Panc1 (cell line): ENCODE measurements at regions not wholly inside any gene's neighbourhood (a gene's known extent, or its start where the extent isn't known, plus 50 kb on each side); places are given as distances from the start of the nearest gene placed in this dataset.

Experiments used
- POLR2AphosphoS5 ChIP-seq: IDR thresholded peaks from 2 replicates; pipeline ENCODE4 v1.6.1; 2012; ENCODE audit warnings: mild to moderate bottlenecking, low read depth, low read length, moderate library complexity
- SIN3A ChIP-seq: IDR thresholded peaks from 2 replicates; pipeline ENCODE4 v1.6.1; 2012; ENCODE audit warnings: low read depth, mild to moderate bottlenecking, low read length, moderate library complexity, borderline replicate concordance; ENCODE audit not compliant: insufficient read depth
- TF ChIP-seq, protein P1 (sequence below): fragments of 450-650 bp; IDR thresholded peaks from 2 replicates; pipeline ENCODE4 v1.5.1; 2017; ENCODE audit warnings: mild to moderate bottlenecking
- TF ChIP-seq, protein P2 (sequence below), 2 experiments: IDR thresholded peaks; 2 replicates each; pipeline ENCODE4 v1.6.1; 2011 to 2012; ENCODE audit warnings: low read depth in 2 of 2, control low read depth in 1 of 2, low read length in 1 of 2, mild to moderate bottlenecking in 1 of 2, moderate library complexity in 1 of 2; ENCODE audit not compliant: insufficient read depth in 1 of 2

DNA sequence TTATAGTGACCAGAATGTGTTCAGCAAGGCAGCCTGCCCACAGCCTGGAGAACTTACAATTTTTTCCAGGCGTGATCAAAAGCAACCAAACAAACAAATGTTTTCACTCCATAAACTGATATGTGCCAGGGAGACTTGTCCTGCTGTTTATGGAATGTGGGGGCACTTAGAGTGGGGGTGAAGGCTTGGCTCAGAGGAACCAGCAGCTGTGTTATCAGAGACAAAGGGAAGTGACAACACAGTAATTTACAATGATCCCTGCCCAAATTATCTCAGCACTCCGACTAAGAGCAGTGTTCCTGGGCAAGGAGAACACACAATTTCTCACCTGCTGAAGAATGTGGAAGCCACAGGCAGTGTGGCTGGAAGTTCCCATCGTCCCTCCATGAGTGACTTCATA is 429.1 kb upstream of the IRX4 start:
- TF ChIP-seq, protein P1, sequence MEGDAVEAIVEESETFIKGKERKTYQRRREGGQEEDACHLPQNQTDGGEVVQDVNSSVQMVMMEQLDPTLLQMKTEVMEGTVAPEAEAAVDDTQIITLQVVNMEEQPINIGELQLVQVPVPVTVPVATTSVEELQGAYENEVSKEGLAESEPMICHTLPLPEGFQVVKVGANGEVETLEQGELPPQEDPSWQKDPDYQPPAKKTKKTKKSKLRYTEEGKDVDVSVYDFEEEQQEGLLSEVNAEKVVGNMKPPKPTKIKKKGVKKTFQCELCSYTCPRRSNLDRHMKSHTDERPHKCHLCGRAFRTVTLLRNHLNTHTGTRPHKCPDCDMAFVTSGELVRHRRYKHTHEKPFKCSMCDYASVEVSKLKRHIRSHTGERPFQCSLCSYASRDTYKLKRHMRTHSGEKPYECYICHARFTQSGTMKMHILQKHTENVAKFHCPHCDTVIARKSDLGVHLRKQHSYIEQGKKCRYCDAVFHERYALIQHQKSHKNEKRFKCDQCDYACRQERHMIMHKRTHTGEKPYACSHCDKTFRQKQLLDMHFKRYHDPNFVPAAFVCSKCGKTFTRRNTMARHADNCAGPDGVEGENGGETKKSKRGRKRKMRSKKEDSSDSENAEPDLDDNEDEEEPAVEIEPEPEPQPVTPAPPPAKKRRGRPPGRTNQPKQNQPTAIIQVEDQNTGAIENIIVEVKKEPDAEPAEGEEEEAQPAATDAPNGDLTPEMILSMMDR = no peak
- TF ChIP-seq POLR2AphosphoS5 (no peak), SIN3A (no peak)
- TF ChIP-seq, protein P2, sequence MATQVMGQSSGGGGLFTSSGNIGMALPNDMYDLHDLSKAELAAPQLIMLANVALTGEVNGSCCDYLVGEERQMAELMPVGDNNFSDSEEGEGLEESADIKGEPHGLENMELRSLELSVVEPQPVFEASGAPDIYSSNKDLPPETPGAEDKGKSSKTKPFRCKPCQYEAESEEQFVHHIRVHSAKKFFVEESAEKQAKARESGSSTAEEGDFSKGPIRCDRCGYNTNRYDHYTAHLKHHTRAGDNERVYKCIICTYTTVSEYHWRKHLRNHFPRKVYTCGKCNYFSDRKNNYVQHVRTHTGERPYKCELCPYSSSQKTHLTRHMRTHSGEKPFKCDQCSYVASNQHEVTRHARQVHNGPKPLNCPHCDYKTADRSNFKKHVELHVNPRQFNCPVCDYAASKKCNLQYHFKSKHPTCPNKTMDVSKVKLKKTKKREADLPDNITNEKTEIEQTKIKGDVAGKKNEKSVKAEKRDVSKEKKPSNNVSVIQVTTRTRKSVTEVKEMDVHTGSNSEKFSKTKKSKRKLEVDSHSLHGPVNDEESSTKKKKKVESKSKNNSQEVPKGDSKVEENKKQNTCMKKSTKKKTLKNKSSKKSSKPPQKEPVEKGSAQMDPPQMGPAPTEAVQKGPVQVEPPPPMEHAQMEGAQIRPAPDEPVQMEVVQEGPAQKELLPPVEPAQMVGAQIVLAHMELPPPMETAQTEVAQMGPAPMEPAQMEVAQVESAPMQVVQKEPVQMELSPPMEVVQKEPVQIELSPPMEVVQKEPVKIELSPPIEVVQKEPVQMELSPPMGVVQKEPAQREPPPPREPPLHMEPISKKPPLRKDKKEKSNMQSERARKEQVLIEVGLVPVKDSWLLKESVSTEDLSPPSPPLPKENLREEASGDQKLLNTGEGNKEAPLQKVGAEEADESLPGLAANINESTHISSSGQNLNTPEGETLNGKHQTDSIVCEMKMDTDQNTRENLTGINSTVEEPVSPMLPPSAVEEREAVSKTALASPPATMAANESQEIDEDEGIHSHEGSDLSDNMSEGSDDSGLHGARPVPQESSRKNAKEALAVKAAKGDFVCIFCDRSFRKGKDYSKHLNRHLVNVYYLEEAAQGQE (IDR thresholded peaks at IDR 0.05; ENCODE audit: insufficient read depth in 1 of 2, low read depth in 2 of 2, low read length in 1 of 2) = no peak
